Hepatocyte (in vitro differentiated cells): ENCODE measurements at regions not wholly inside any gene's neighbourhood (a gene's known extent, or its start where the extent isn't known, plus 50 kb on each side); places are given as distances from the start of the nearest gene placed in this dataset.

ENCODE experiments used
- DNase-seq: peaks from one replicate; pipeline ENCODE4 v3.0.0-alpha.2; 2016; ENCODE audit warnings: low spot score
- H2AFZ ChIP-seq: fragments of 200-600 bp; sonication (generic); 2 replicates; pipeline ENCODE4 v1.6.0; 2016; ENCODE audit warnings: antibody characterized with exemption, mild to moderate bottlenecking
- H3K27ac ChIP-seq: fragments of 200-600 bp; sonication (generic); 2 replicates; pipeline ENCODE4 v1.5.1; 2016; ENCODE audit warnings: mild to moderate bottlenecking
- H3K27me3 ChIP-seq: fragments of 200-600 bp; sonication (generic); 2 replicates; pipeline ENCODE4 v1.6.1; 2016
- H3K36me3 ChIP-seq: fragments of 200-600 bp; sonication (generic); replicated peaks from 2 replicates; pipeline ENCODE4 v1.5.1; 2016; ENCODE audit warnings: low read depth; ENCODE audit not compliant: insufficient read depth
- H3K4me1 ChIP-seq: fragments of 200-600 bp; sonication (generic); 2 replicates; pipeline ENCODE4 v1.5.1; 2016; ENCODE audit warnings: mild to moderate bottlenecking, moderate library complexity; ENCODE audit not compliant: insufficient read depth
- H3K4me2 ChIP-seq: fragments of 200-600 bp; sonication (generic); 2 replicates; pipeline ENCODE4 v1.6.0; 2016
- H3K4me3 ChIP-seq: fragments of 200-600 bp; sonication (generic); 2 replicates; pipeline ENCODE4 v1.5.1; 2016; ENCODE audit warnings: mild to moderate bottlenecking
- H3K79me2 ChIP-seq: fragments of 200-600 bp; sonication (generic); 2 replicates; pipeline ENCODE4 v1.6.0; 2017; ENCODE audit warnings: mild to moderate bottlenecking
- H3K9me2 ChIP-seq: fragments of 200-600 bp; sonication (generic); replicated peaks from 2 replicates; pipeline ENCODE4 v1.6.0; 2017; ENCODE audit warnings: mild to moderate bottlenecking; ENCODE audit not compliant: insufficient read depth
- H3K9me3 ChIP-seq: fragments of 200-600 bp; sonication (generic); 2 replicates; pipeline ENCODE4 v1.5.1; 2016; ENCODE audit warnings: low read depth, mild to moderate bottlenecking
- H4K20me1 ChIP-seq: fragments of 200-600 bp; sonication (generic); 2 replicates; pipeline ENCODE4 v1.6.0; 2016; ENCODE audit warnings: mild to moderate bottlenecking; ENCODE audit not compliant: insufficient read depth, poor library complexity, severe bottlenecking
- CTCF ChIP-seq: fragments of 200-600 bp; sonication (generic); IDR thresholded peaks from 2 replicates; pipeline ENCODE4 v1.5.1; 2016; ENCODE audit warnings: antibody characterized with exemption, mild to moderate bottlenecking; ENCODE audit not compliant: poor library complexity
- EZH2 ChIP-seq: fragments of 200-600 bp; sonication (generic); IDR thresholded peaks from 2 replicates; pipeline ENCODE4 v1.6.1; 2016; ENCODE audit warnings: antibody characterized with exemption, mild to moderate bottlenecking, borderline replicate concordance
- EZH2phosphoT487 ChIP-seq: fragments of 200-600 bp; sonication (generic); IDR thresholded peaks from one replicate; pipeline ENCODE4 v1.6.1; 2018; ENCODE audit warnings: antibody characterized with exemption, mild to moderate bottlenecking, low read depth, moderate library complexity; ENCODE audit not compliant: unreplicated experiment, severe bottlenecking
- WGBS: methylation state at CpG from one replicate; pipeline ENCODE4 v1.1.6; 2016; ENCODE audit warnings: low lambda C conversion rate; ENCODE audit errors: missing lambda C conversion rate; 5-methylcytosine and 5-hydroxymethylcytosine counted together

GRCh38 chr19:28971049-28971448, 241.9 kb downstream of the UQCRFS1 start:
- no peaks in the 10 kb centered on the region for H3K79me2 ChIP-seq
- H3K27ac ChIP-seq, result no peak overlapping the region
- no peak overlapping the region for H3K4me3 ChIP-seq
- no peak for DNase-seq
- H3K4me2 ChIP-seq, result no peak overlapping the region
- TF ChIP-seq EZH2, result no peak
- no peak for TF ChIP-seq CTCF
- TF ChIP-seq EZH2phosphoT487, result no peak
- H3K36me3 ChIP-seq, result no peaks in the 10 kb centered on the region
- no peaks in the 10 kb centered on the region for H3K4me1 ChIP-seq
- H3K9me2 ChIP-seq, result no peaks in the 10 kb centered on the region
- no peak overlapping the region for H2AFZ ChIP-seq
- H3K9me3 ChIP-seq, result no peaks in the 10 kb centered on the region
- no peaks in the 10 kb centered on the region for H3K27me3 ChIP-seq
- 78% methylated on average over 6 of the region's 6 CpGs for WGBS
- H4K20me1 ChIP-seq, result no peaks in the 10 kb centered on the region

GRCh38 chr19:28968721-28969120, 244.2 kb downstream of the UQCRFS1 start:
- no peaks in the 10 kb centered on the region for H4K20me1 ChIP-seq
- no peaks in the 10 kb centered on the region for H3K9me3 ChIP-seq
- no peak for DNase-seq
- H3K79me2 ChIP-seq, result no peaks in the 10 kb centered on the region
- H3K4me2 ChIP-seq, result no peak overlapping the region
- H3K36me3 ChIP-seq, result no peaks in the 10 kb centered on the region
- no peak overlapping the region for H2AFZ ChIP-seq
- H3K27me3 ChIP-seq, result no peaks in the 10 kb centered on the region
- 90% methylated on average over 2 of the region's 2 CpGs for WGBS
- H3K4me3 ChIP-seq, result no peak overlapping the region
- TF ChIP-seq EZH2 (no peak), CTCF (no peak), EZH2phosphoT487 (no peak)
- H3K27ac ChIP-seq, result no peak overlapping the region
- H3K9me2 ChIP-seq, result no peaks in the 10 kb centered on the region
- H3K4me1 ChIP-seq, result no peaks in the 10 kb centered on the region

GRCh38 chr19:28966737-28967399, 246.1 kb downstream of the UQCRFS1 start:
- Histone ChIP-seq H3K9me2 (no peaks in the 10 kb centered on the region), H3K4me1 (no peaks in the 10 kb centered on the region), H3K4me3 (no peak overlapping the region), H3K4me2 (no peak overlapping the region), H3K9me3 (no peaks in the 10 kb centered on the region), H3K79me2 (no peaks in the 10 kb centered on the region), H4K20me1 (no peaks in the 10 kb centered on the region), H3K36me3 (no peaks in the 10 kb centered on the region), H3K27me3 (no peaks in the 10 kb centered on the region), H3K27ac (no peak overlapping the region), H2AFZ (no peak overlapping the region)
- 71% methylated on average over 8 of the region's 8 CpGs for WGBS
- TF ChIP-seq EZH2phosphoT487, result no peak
- no peak for DNase-seq

- H3K4me2 ChIP-seq, result no peak overlapping the region
- no peaks in the 10 kb centered on the region for H3K79me2 ChIP-seq
- no peaks in the 10 kb centered on the region for H4K20me1 ChIP-seq
- no peak overlapping the region for H2AFZ ChIP-seq
- H3K27ac ChIP-seq, result no peak overlapping the region
- H3K4me1 ChIP-seq, result no peaks in the 10 kb centered on the region
- H3K27me3 ChIP-seq, result no peaks in the 10 kb centered on the region
- 72% methylated on average over 2 of the region's 2 CpGs for WGBS
- no peak for DNase-seq
- TF ChIP-seq EZH2 (no peak), CTCF (no peak), EZH2phosphoT487 (no peak)
- H3K9me3 ChIP-seq, result no peaks in the 10 kb centered on the region
- H3K36me3 ChIP-seq, result no peaks in the 10 kb centered on the region
- H3K9me2 ChIP-seq, result no peaks in the 10 kb centered on the region
- no peak overlapping the region for H3K4me3 ChIP-seq
Measured at GRCh38 chr19:28964500-28964899, 248.5 kb downstream of the UQCRFS1 start.
